HepG2 (cell line): ENCODE measurements at regions not wholly inside any gene's neighbourhood (a gene's known extent, or its start where the extent isn't known, plus 50 kb on each side); places are given as distances from the start of the nearest gene placed in this dataset.

ENCODE experiments used
- ATAC-seq: fragments of 200-7000 bp; cut with Tn5 transposase; 3 replicates; pipeline ENCODE4 v1.9.1; 2020; ENCODE audit warnings: mild to moderate bottlenecking, moderate library complexity
- BruUV-seq: library from RNA; stranded (reverse); fragments of 400-500 nt; replicated peaks from 2 replicates; lab custom pipeline; 2021; lab: Mats Ljungman, UMichigan
- CTCF ChIA-PET: fragments of 300-600 bp; formaldehyde crosslinking; extraction: SDS; loops from one replicate; lab custom pipeline; 2021; ENCODE audit warnings: low total read pairs, inconsistent platforms, low intra/inter-chr PET ratio; lab: Yijun Ruan, JAX
- POLR2A ChIA-PET: fragments of 350-600 bp; sonication (Branson Sonifier 250); formaldehyde crosslinking; loops from one replicate; lab custom pipeline; 2020; ENCODE audit warnings: antibody characterized with exemption, inconsistent platforms; lab: Yijun Ruan, JAX
- DNase-seq: peaks from one replicate; pipeline ENCODE4 v3.0.0-alpha.2; 2015; ENCODE audit warnings: low spot score
- FAIRE-seq: peaks from 3 replicates; lab custom pipeline; 2011; peaks lifted over from hg19 to GRCh38; lab: Jason Lieb, UNC
- H2AFZ ChIP-seq: one replicate; pipeline ENCODE4 v1.6.1; 2011; ENCODE audit warnings: low read length, inconsistent platforms
- H3K27ac ChIP-seq: fragments of 300-600 bp; 3 replicates; pipeline ENCODE4 v1.8.0; 2011; ENCODE audit warnings: mixed run types, mild to moderate bottlenecking, mixed read lengths, low read length, inconsistent platforms; ENCODE audit not compliant: insufficient read depth; ENCODE audit errors: extremely low read length
- H3K27me3 ChIP-seq, 2 experiments: fragments of 200-600 bp in 1 of 2; 2 replicates in 1 of 2; 3 replicates in 1 of 2; pipeline versions ENCODE4 v1.6.0 to v1.8.0; 2011; ENCODE audit warnings: low read length in 2 of 2, mild to moderate bottlenecking in 2 of 2, moderate library complexity in 2 of 2, inconsistent platforms in 1 of 2; ENCODE audit not compliant: insufficient read depth in 2 of 2, control insufficient read depth in 1 of 2
- H3K36me3 ChIP-seq, 2 experiments: fragments of 200-600 bp in 1 of 2; replicated peaks in 1 of 2; 2 replicates in 1 of 2; 3 replicates in 1 of 2; pipeline versions ENCODE4 v1.5.1 to v1.8.0; 2011; ENCODE audit warnings: low read length in 2 of 2, inconsistent platforms in 1 of 2; ENCODE audit not compliant: insufficient read depth in 2 of 2, control insufficient read depth in 1 of 2
- H3K4me1 ChIP-seq: 2 replicates; pipeline ENCODE4 v1.5.1; 2012; ENCODE audit warnings: low read length, inconsistent platforms; ENCODE audit not compliant: insufficient read depth
- H3K4me2 ChIP-seq: 2 replicates; pipeline ENCODE4 v1.6.0; 2011; ENCODE audit warnings: low read depth, low read length, inconsistent platforms
- H3K4me3 ChIP-seq, 3 experiments: fragments of 200-600 bp in 1 of 3; sonication (generic), shearing (Covaris generic) in 1 of 3; replicated peaks in 1 of 3; 2 replicates each; pipeline ENCODE4 v1.5.1; 2011 to 2016; ENCODE audit warnings: low read length in 3 of 3, inconsistent platforms in 2 of 3, low read depth in 2 of 3, mild to moderate bottlenecking in 2 of 3, control low read depth in 1 of 3, mixed read lengths in 1 of 3; ENCODE audit not compliant: insufficient read depth in 1 of 3
- H3K79me2 ChIP-seq: one replicate; pipeline ENCODE4 v1.6.1; 2011; ENCODE audit warnings: low read length, inconsistent platforms; ENCODE audit not compliant: insufficient read depth
- H3K9ac ChIP-seq: 2 replicates; pipeline ENCODE4 v1.6.0; 2011; ENCODE audit warnings: mild to moderate bottlenecking, low read depth, low read length, inconsistent platforms; ENCODE audit not compliant: insufficient read depth
- H3K9me3 ChIP-seq: 2 replicates; pipeline ENCODE4 v1.5.1; 2012; ENCODE audit warnings: mild to moderate bottlenecking, low read length
- H4K20me1 ChIP-seq: 2 replicates; pipeline ENCODE4 v1.6.0; 2011; ENCODE audit warnings: inconsistent platforms, mild to moderate bottlenecking, low read length, moderate library complexity; ENCODE audit not compliant: insufficient read depth
- JUND ChIP-seq: sonication (generic); formaldehyde crosslinking; IDR thresholded peaks from 2 replicates; pipeline ENCODE4 v1.8.0; 2022; ENCODE audit warnings: mild to moderate bottlenecking, missing genetic modification reagents
- MAFK ChIP-seq, 2 experiments: IDR thresholded peaks in 1 of 2; conservative IDR thresholded peaks in 1 of 2; 2 replicates each; pipeline ENCODE4 v1.6.1; 2011; ENCODE audit warnings: improper control_type of control experiment in 2 of 2, low read length in 2 of 2
- NCOA1 ChIP-seq: sonication (generic); formaldehyde crosslinking; IDR thresholded peaks from 2 replicates; pipeline ENCODE4 v1.9.0; 2021; ENCODE audit warnings: missing genetic modification reagents
- PPARG ChIP-seq: conservative IDR thresholded peaks from 2 replicates; pipeline ENCODE4 v1.6.1; 2016; ENCODE audit warnings: missing biosample characterization, missing genetic modification reagents
- REST ChIP-seq, 2 experiments: IDR thresholded peaks; 2 replicates each; pipeline ENCODE4 v1.6.1; 2011 to 2012; ENCODE audit warnings: low read length in 2 of 2, borderline replicate concordance in 1 of 2, low read depth in 1 of 2, mild to moderate bottlenecking in 1 of 2, moderate library complexity in 1 of 2
- SALL2 ChIP-seq: sonication (generic); formaldehyde crosslinking; IDR thresholded peaks from 2 replicates; pipeline ENCODE4 v1.8.1; 2023; ENCODE audit warnings: mild to moderate bottlenecking, missing genetic modification reagents, inconsistent platforms
- ZNF484 ChIP-seq: sonication (generic); formaldehyde crosslinking; IDR thresholded peaks from 2 replicates; pipeline ENCODE4 v1.5.1; 2020; ENCODE audit warnings: mild to moderate bottlenecking, low read depth, missing genetic modification reagents, borderline replicate concordance
- ZNF674 ChIP-seq: sonication (generic); formaldehyde crosslinking; IDR thresholded peaks from 2 replicates; pipeline ENCODE4 v1.5.0; 2020; ENCODE audit warnings: low read depth, mild to moderate bottlenecking, missing genetic modification reagents
- WGBS: methylation state at CpG from one replicate; pipeline ENCODE4 v1.1.6; 2017; ENCODE audit warnings: low lambda C conversion rate; 5-methylcytosine and 5-hydroxymethylcytosine counted together
- in situ Hi-C: cut with HindIII; loops from 2 replicates; pipeline ENCODE4 v1.10.0; 2017; ENCODE audit warnings: low pct_unique_long_range_greater_than_20kb; ENCODE audit not compliant: extremely low pct_ligation_motif_present
- intact Hi-C: fragments of 100-400 bp; cut with micrococcal nuclease; formaldehyde crosslinking; loops from one replicate; pipeline ENCODE4 v1.10.0; 2022; ENCODE audit not compliant: unreplicated experiment

DNA sequence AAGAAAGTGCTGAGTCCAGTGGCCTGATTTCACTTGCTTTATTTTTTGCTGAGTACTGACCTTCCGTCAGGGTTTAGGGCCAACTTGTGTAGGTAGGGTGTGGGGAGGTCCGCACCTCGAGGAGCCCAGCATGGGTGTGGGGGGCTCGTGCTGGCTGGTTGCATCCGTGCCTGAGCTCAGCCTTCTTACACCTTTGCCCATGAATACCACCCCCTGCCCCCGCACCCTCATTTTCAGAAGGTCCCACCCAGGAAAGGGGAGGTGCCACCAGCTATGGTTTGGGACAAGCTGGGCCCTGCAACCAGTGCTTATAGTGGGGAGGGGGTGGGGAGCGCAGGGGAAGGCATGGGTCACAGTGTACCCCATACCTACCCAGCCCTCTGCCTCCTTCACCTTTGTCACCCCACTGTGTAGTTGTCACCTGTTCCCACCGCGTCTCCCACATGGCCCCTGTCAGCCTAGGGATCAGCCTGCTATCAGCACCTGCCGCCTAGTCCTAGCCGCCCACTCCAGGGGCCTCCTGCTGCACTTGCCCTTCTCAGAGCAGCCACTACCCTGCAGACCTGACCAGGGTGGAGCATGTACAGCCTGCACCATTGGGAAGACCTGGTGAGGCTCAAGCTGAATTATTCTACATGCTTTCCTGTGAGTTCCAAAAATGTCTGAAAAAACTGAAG lies 146.2 kb upstream of the RET start:
- Histone ChIP-seq H3K79me2 (no peaks in the 10 kb centered on the region), H2AFZ (no peak overlapping the region), H3K9me3 (no peaks in the 10 kb centered on the region), H3K36me3 (no peaks in the 10 kb centered on the region), H3K9ac (no peak overlapping the region), H4K20me1 (no peaks in the 10 kb centered on the region), H3K4me1 (no peaks in the 10 kb centered on the region), H3K27me3 (peaks cover 16 to 64% of the 10 kb centered on the region in 2 experiments; a peak in 4 of 5 replicates), H3K27ac (no peak overlapping the region), H3K4me2 (no peak overlapping the region), H3K4me3 (no peak overlapping the region)
- TF ChIP-seq JUND (no peak), SALL2 (no peak), NCOA1 (CRISPR knock-in tag) (no peak), ZNF674 (CRISPR knock-in tag) (no peak), PPARG (CRISPR knock-in tag) (no peak), MAFK (conservative IDR thresholded peaks at IDR 0.05 in 1 of 2, IDR thresholded peaks at IDR 0.05 in 1 of 2; ENCODE audit: low read length in 2 of 2) (peak in 1 of 2 experiments; percentile 10; a peak in 1 of 4 replicates), ZNF484 (CRISPR knock-in tag) (no peak), REST (IDR thresholded peaks at IDR 0.05; ENCODE audit: borderline replicate concordance in 1 of 2, low read depth in 1 of 2, low read length in 2 of 2) (no peak)
- FAIRE-seq (no peak), ATAC-seq (no peak), DNase-seq (no peak)
- intact Hi-C loops (no loop called here), in situ Hi-C loops (no loop called here)
- WGBS: 9% methylated on average over 10 of the region's 11 CpGs
- ChIA-PET POLR2A (no interaction called here), CTCF (no interaction called here)
- no TSS peak for BruUV-seq
